ENCODE measurements at regions not wholly inside any gene's neighbourhood (a gene's known extent, or its start where the extent isn't known, plus 50 kb on each side); places are given as distances from the start of the nearest gene placed in this dataset.

- TF ChIP-seq CTCF (IDR thresholded peaks at IDR 0.05) (no peak), POLR2A (IDR thresholded peaks at IDR 0.05) (no peak), POLR2AphosphoS5 (IDR thresholded peaks at IDR 0.05) (no peak), EP300 (IDR thresholded peaks at IDR 0.05) (no peak)
Measured at GRCh38 chr6:156131221-156131903, 645.8 kb upstream of the ARID1B start.

Measured in suprapubic skin (tissue), 4 donors.